PC-3 (cell line): ENCODE measurements at regions not wholly inside any gene's neighbourhood (a gene's known extent, or its start where the extent isn't known, plus 50 kb on each side); places are given as distances from the start of the nearest gene placed in this dataset.

Experiments used
- EZH2 ChIP-seq: fragments of 300-600 bp; sonication (generic); IDR thresholded peaks from one replicate; pipeline ENCODE4 v1.6.1; 2017; ENCODE audit warnings: antibody characterized with exemption, mild to moderate bottlenecking, low read length; ENCODE audit not compliant: unreplicated experiment
- TF ChIP-seq, protein P1 (sequence below): fragments of 300-600 bp; sonication (generic); conservative IDR thresholded peaks from 2 replicates; pipeline ENCODE4 v1.5.1; 2017; ENCODE audit warnings: antibody characterized with exemption, low read depth, mild to moderate bottlenecking, low read length

DNA sequence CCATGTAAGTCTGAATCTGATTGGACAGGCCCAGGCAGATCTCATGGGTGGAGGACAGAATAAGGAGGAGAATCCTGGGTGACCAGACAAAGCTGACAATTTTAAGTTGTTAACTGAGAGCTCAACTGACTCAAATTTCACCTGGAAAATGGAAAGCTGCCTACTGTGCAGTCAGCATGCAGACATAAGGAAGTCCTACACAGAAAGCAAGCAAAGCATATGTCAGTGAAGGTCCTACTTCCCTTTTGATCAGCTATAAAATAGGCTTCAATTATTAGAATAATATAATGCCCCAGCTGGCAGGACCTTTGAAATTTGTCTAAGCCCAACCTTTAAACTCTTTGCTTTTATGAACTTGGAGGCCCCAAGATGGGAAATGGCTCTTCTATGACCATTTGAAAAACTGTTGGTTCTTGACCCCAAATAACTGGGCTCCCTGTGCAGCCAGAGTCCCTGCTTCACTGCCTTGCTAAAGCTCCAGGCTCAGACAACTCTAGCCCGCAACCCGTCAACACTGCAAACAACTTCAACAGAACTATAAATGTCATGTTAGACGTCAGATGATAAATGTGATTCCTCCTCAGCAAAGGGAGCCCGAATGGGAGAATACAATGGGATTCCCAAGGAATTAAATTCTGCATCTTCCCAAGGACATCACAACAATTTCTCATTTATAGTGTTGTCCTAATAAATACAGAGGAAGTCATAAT lies 118.9 kb upstream of the ADRA1B start:
- TF ChIP-seq, protein P1, sequence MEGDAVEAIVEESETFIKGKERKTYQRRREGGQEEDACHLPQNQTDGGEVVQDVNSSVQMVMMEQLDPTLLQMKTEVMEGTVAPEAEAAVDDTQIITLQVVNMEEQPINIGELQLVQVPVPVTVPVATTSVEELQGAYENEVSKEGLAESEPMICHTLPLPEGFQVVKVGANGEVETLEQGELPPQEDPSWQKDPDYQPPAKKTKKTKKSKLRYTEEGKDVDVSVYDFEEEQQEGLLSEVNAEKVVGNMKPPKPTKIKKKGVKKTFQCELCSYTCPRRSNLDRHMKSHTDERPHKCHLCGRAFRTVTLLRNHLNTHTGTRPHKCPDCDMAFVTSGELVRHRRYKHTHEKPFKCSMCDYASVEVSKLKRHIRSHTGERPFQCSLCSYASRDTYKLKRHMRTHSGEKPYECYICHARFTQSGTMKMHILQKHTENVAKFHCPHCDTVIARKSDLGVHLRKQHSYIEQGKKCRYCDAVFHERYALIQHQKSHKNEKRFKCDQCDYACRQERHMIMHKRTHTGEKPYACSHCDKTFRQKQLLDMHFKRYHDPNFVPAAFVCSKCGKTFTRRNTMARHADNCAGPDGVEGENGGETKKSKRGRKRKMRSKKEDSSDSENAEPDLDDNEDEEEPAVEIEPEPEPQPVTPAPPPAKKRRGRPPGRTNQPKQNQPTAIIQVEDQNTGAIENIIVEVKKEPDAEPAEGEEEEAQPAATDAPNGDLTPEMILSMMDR, result no peak
- no peak for TF ChIP-seq EZH2
